GM12872 (cell line): ENCODE measurements at regions not wholly inside any gene's neighbourhood (a gene's known extent, or its start where the extent isn't known, plus 50 kb on each side); places are given as distances from the start of the nearest gene placed in this dataset.

Source experiments
- TF ChIP-seq, protein P1 (sequence below): IDR thresholded peaks from 3 replicates; pipeline ENCODE4 v1.5.1; 2011; ENCODE audit warnings: low read depth, mild to moderate bottlenecking, low read length, moderate library complexity; ENCODE audit not compliant: insufficient read depth

- TF ChIP-seq, protein P1, sequence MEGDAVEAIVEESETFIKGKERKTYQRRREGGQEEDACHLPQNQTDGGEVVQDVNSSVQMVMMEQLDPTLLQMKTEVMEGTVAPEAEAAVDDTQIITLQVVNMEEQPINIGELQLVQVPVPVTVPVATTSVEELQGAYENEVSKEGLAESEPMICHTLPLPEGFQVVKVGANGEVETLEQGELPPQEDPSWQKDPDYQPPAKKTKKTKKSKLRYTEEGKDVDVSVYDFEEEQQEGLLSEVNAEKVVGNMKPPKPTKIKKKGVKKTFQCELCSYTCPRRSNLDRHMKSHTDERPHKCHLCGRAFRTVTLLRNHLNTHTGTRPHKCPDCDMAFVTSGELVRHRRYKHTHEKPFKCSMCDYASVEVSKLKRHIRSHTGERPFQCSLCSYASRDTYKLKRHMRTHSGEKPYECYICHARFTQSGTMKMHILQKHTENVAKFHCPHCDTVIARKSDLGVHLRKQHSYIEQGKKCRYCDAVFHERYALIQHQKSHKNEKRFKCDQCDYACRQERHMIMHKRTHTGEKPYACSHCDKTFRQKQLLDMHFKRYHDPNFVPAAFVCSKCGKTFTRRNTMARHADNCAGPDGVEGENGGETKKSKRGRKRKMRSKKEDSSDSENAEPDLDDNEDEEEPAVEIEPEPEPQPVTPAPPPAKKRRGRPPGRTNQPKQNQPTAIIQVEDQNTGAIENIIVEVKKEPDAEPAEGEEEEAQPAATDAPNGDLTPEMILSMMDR = no peak
These were observed 158.8 kb downstream of the TMTC3 start for GRCh38 chr12:88300931-88301330.

GRCh38 chr12:88303335-88303734 lies 161.2 kb downstream of the TMTC3 start:
- TF ChIP-seq, protein P1 = no peak

DNA sequence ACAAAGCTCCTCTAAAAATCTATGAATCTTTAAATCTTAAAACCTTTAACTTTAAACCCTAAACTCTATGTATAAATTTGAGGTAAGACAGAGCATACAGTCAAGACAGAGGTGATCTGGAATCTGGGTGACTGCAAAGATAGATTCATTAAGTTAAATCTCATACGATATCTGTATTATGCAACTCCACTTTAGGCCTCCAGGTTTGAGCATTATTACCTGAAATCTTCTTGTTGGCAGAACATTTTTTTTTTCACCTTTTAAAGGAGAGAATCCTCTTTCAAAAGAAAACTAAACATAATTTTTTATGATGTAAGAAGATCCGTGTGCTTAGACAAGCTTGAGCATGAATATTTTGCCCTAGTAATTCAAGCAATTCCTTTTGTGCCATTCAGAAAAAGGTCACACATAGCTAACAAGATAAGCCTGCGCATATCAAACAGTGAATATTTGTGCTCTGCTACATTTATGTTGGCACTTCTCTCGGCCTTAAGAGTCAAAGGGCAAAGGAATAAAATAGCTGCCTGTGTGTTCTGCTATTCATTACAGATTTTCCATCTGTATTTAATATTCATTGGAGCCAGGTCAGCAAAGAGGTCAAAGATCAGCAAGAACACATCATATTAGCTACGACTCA lies 163.3 kb downstream of the TMTC3 start:
- TF ChIP-seq, protein P1 = no peak

- TF ChIP-seq, protein P1 = no peak
These were observed 164.5 kb downstream of the TMTC3 start for GRCh38 chr12:88306471-88307069.

- TF ChIP-seq, protein P1 = no peak
These were observed 165.9 kb downstream of the TMTC3 start for GRCh38 chr12:88307961-88308360.

DNA sequence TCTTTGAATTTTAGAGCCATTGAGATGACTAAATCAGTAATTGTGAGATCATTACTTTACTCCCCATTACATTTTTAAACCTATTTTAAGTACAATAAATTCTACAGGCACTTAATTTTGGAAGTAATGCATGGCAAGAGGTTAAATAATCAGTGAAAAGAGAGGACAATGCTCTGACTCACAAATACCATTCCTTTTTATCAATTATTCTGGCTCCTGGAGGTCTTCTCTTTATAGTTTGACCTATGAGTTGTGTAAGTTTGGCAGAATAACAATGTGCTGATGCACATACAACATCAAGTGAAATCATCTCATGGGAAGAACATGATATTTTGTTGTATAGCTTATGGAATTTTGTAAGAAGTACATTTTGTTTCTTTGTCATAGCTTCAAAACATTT lies 166.7 kb downstream of the TMTC3 start:
- TF ChIP-seq, protein P1 = no peak

DNA sequence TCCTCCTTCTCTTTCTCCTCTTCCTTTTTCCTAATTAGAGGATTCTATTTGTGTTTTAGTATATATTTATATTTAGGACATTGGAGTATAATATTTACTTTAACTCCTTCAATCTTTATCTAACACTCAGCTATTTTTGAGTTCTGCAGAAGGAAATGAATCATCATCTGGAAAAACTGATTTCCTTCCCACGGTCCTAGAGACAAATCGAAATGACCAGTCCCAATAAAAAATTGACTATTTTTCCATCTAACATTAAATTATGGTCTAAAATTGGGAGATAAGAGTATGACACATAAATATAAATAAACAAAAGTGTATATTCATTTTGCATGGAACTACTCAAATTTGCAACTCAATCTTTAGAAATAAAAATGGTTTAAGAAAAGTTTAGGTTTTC lies 167.4 kb downstream of the TMTC3 start:
- TF ChIP-seq, protein P1 = no peak
